IMR-90 (cell line): ENCODE measurements at regions not wholly inside any gene's neighbourhood (a gene's known extent, or its start where the extent isn't known, plus 50 kb on each side); places are given as distances from the start of the nearest gene placed in this dataset.

Experiments
- ATAC-seq: fragments of 200-7000 bp; cut with Tn5 transposase; 2 replicates; pipeline ENCODE4 v1.9.1; 2020; ENCODE audit warnings: low read depth, mild to moderate bottlenecking, moderate library complexity
- BruUV-seq: library from RNA; stranded (reverse); fragments of 400-500 nt; replicated peaks from 2 replicates; lab custom pipeline; 2021; lab: Mats Ljungman, UMichigan
- CTCF ChIA-PET: fragments of 300-600 bp; formaldehyde crosslinking; extraction: SDS; loops from one replicate; lab custom pipeline; 2021; ENCODE audit warnings: antibody characterized with exemption; lab: Yijun Ruan, JAX
- POLR2A ChIA-PET: fragments of 300-600 bp; sonication (Branson Sonifier 250); formaldehyde crosslinking; loops from one replicate; lab custom pipeline; 2022; ENCODE audit warnings: antibody characterized with exemption; ENCODE audit not compliant: unreplicated experiment; lab: Charles Lee
- DNase-seq: peaks from one replicate; pipeline ENCODE4 v3.0.0; 2013
- H2AFZ ChIP-seq: replicated peaks from 2 replicates; pipeline ENCODE3; 2013; ENCODE audit warnings: low read length, mild to moderate bottlenecking; ENCODE audit not compliant: poor library complexity
- H2AK5ac ChIP-seq: 2 replicates; pipeline ENCODE4 v1.6.1; 2013; ENCODE audit warnings: low read depth, low read length, inconsistent platforms
- H2AK9ac ChIP-seq: replicated peaks from 2 replicates; pipeline ENCODE3; 2013; ENCODE audit warnings: mild to moderate bottlenecking, low read depth, low read length, moderate library complexity; ENCODE audit not compliant: poor library complexity
- H2BK120ac ChIP-seq: 2 replicates; pipeline ENCODE4 v1.6.1; 2013; ENCODE audit warnings: low read depth, low read length, inconsistent platforms
- H2BK15ac ChIP-seq: 3 replicates; pipeline ENCODE4 v1.6.1; 2013; ENCODE audit warnings: low read depth, low read length, inconsistent platforms
- H2BK20ac ChIP-seq: 2 replicates; pipeline ENCODE4 v1.6.1; 2013; ENCODE audit warnings: low read depth, mild to moderate bottlenecking, inconsistent platforms, low read length, moderate library complexity
- H2BK5ac ChIP-seq: 2 replicates; pipeline ENCODE4 v1.6.1; 2013; ENCODE audit warnings: mild to moderate bottlenecking, low read depth, low read length, inconsistent platforms; ENCODE audit not compliant: poor library complexity, severe bottlenecking
- H3K14ac ChIP-seq: replicated peaks from 2 replicates; pipeline ENCODE4 v1.6.1; 2013; ENCODE audit warnings: low read depth, low read length, inconsistent platforms
- H3K18ac ChIP-seq: 2 replicates; pipeline ENCODE4 v1.6.1; 2013; ENCODE audit warnings: low read depth, low read length, control low read depth
- H3K23ac ChIP-seq: 2 replicates; pipeline ENCODE4 v1.6.1; 2013; ENCODE audit warnings: low read depth, low read length, inconsistent platforms
- H3K27ac ChIP-seq: 2 replicates; pipeline ENCODE4 v1.5.1; 2013; ENCODE audit warnings: mild to moderate bottlenecking, control low read depth, low read length; ENCODE audit not compliant: insufficient read depth
- H3K27me3 ChIP-seq: 2 replicates; pipeline ENCODE4 v1.6.1; 2013; ENCODE audit warnings: low read length; ENCODE audit not compliant: control insufficient read depth, insufficient read depth
- H3K36me3 ChIP-seq: 2 replicates; pipeline ENCODE4 v1.6.1; 2013; ENCODE audit warnings: low read length, mixed read lengths; ENCODE audit not compliant: control insufficient read depth, insufficient read depth
- H3K4ac ChIP-seq: 2 replicates; pipeline ENCODE4 v1.6.1; 2013; ENCODE audit warnings: low read depth, low read length, inconsistent platforms
- H3K4me1 ChIP-seq: 2 replicates; pipeline ENCODE4 v1.6.1; 2013; ENCODE audit warnings: low read length, mixed read lengths; ENCODE audit not compliant: control insufficient read depth, insufficient read depth
- H3K4me2 ChIP-seq: 2 replicates; pipeline ENCODE4 v1.6.1; 2013; ENCODE audit warnings: low read depth, mild to moderate bottlenecking, control low read depth, low read length, moderate library complexity
- H3K4me3 ChIP-seq: 2 replicates; pipeline ENCODE4 v1.5.1; 2013; ENCODE audit warnings: low read depth, mild to moderate bottlenecking, control low read depth, low read length, moderate library complexity; ENCODE audit not compliant: insufficient read depth
- H3K56ac ChIP-seq: 2 replicates; pipeline ENCODE4 v1.6.1; 2013; ENCODE audit warnings: low read length, inconsistent platforms; ENCODE audit not compliant: insufficient read depth; ENCODE audit errors: extremely low read depth
- H3K79me1 ChIP-seq, 2 experiments: 2 replicates each; pipeline ENCODE4 v1.6.1; 2013; ENCODE audit warnings: low read length in 2 of 2, inconsistent platforms in 1 of 2, low read depth in 1 of 2
- H3K9ac ChIP-seq: 2 replicates; pipeline ENCODE4 v1.6.1; 2013; ENCODE audit warnings: low read depth, low read length, control low read depth
- H3K9me1 ChIP-seq: 2 replicates; pipeline ENCODE4 v1.6.1; 2013; ENCODE audit warnings: low read length, inconsistent platforms; ENCODE audit not compliant: insufficient read depth
- H3K9me3 ChIP-seq: 2 replicates; pipeline ENCODE4 v1.6.1; 2013; ENCODE audit warnings: low read length; ENCODE audit not compliant: control insufficient read depth, insufficient read depth
- H4K20me1 ChIP-seq: 2 replicates; pipeline ENCODE4 v1.6.1; 2013; ENCODE audit warnings: low read length, inconsistent platforms; ENCODE audit not compliant: insufficient read depth
- H4K5ac ChIP-seq: 2 replicates; pipeline ENCODE4 v1.6.1; 2013; ENCODE audit warnings: mild to moderate bottlenecking, low read depth, low read length, control low read depth
- H4K8ac ChIP-seq, 2 experiments: 2 replicates each; pipeline ENCODE4 v1.6.1; 2013; ENCODE audit warnings: low read depth in 2 of 2, low read length in 2 of 2, control low read depth in 1 of 2, inconsistent platforms in 1 of 2
- H4K91ac ChIP-seq: 2 replicates; pipeline ENCODE4 v1.6.1; 2013; ENCODE audit warnings: low read depth, low read length, inconsistent platforms; ENCODE audit not compliant: insufficient read depth
- POLR2A ChIP-seq: IDR thresholded peaks from 2 replicates; pipeline ENCODE4 v1.6.1; 2012; ENCODE audit warnings: mild to moderate bottlenecking, low read depth, low read length
- RCOR1 ChIP-seq: IDR thresholded peaks from 2 replicates; pipeline ENCODE4 v1.6.1; 2012; ENCODE audit warnings: mild to moderate bottlenecking, low read length, improper control_type of control experiment; ENCODE audit not compliant: insufficient replicate concordance
- WGBS, 2 experiments: methylation state at CpG; one replicate each; pipeline versions ENCODE4 v1.1.5 to v1.1.7; 2013; ENCODE audit warnings: missing lambda C conversion rate in 2 of 2; ENCODE audit not compliant: insufficient read length in 1 of 2; ENCODE audit errors: extremely low coverage in 2 of 2; 5-methylcytosine and 5-hydroxymethylcytosine counted together
- dilution Hi-C: fragments of 300-500 bp; cut with HindIII; formaldehyde crosslinking; loops from one replicate; pipeline ENCODE4 v1.14.3; 2018; ENCODE audit warnings: low sequenced_read_pairs; ENCODE audit not compliant: unreplicated experiment
- in situ Hi-C: fragments of 300-500 bp; cut with MboI; formaldehyde crosslinking; loops from 3 replicates; pipeline ENCODE4 v1.14.3; 2019; ENCODE audit warnings: low sequenced_read_pairs, inconsistent platforms, mixed read lengths
- intact Hi-C: fragments of 100-400 bp; cut with micrococcal nuclease; formaldehyde crosslinking; loops from 2 replicates; pipeline ENCODE4 v1.10.0; 2022

- Histone ChIP-seq H3K4me2 (no peak overlapping the region; the same call in 1 of the 2 replicates), H4K91ac (peak overlapping the region; percentile 93), H3K27ac (peak overlapping the region; percentile 26), H2BK15ac (peak overlapping the region; percentile 88; the same call in 2 of the 3 replicates), H3K4me3 (no peak overlapping the region), H4K8ac (peak overlapping the region; percentile 75 to 80), H2AK9ac (peak overlapping the region; percentile 66), H3K36me3 (no peaks in the 10 kb centered on the region), H2BK5ac (peak overlapping the region; percentile 38), H3K79me1 (peaks cover 5 to 13% of the 10 kb centered on the region in 2 experiments; a peak in 2 of 4 replicates), H3K18ac (peak overlapping the region; percentile 84), H3K9me1 (peaks cover 31% of the 10 kb centered on the region), H2BK20ac (peak overlapping the region; percentile 91), H2AFZ (peak overlapping the region; percentile 86), H3K9ac (peak overlapping the region; percentile 7; the same call in 1 of the 2 replicates), H3K23ac (peak overlapping the region; percentile 46), H2BK120ac (peak overlapping the region; percentile 89), H3K27me3 (no peaks in the 10 kb centered on the region), H4K20me1 (no peaks in the 10 kb centered on the region), H3K14ac (peak overlapping the region; percentile 81), H4K5ac (peak overlapping the region; percentile 78), H2AK5ac (peak overlapping the region; percentile 97), H3K4ac (peak overlapping the region; percentile 77), H3K56ac (peak overlapping the region; percentile 45; the same call in 1 of the 2 replicates), H3K4me1 (peaks cover 21% of the 10 kb centered on the region), H3K9me3 (no peaks in the 10 kb centered on the region)
- dilution Hi-C loops = no loop called here
- CTCF ChIA-PET = no interaction called here
- TF ChIP-seq POLR2A (no peak), RCOR1 (peak; percentile 64)
- intact Hi-C loops = no loop called here
- no TSS peak for BruUV-seq
- in situ Hi-C loops = no loop called here
- ATAC-seq (peak; percentile 7; the same call in 1 of the 2 replicates), DNase-seq (peak; percentile 43)
- WGBS, 2 experiments = no CpG with 5 or more reads among the region's 14 CpGs
- POLR2A ChIA-PET = interaction anchor here (0.5 to 0.6 kb wide), 2 partner anchors 9 to 295 kb away, joined by 3 to 4 read pairs; no protein-coding TSS in a partner anchor
These were observed 295.7 kb upstream of the FOXF1 start for GRCh38 chr16:86214326-86215232.
